ENCODE measurements at regions not wholly inside any gene's neighbourhood (a gene's known extent, or its start where the extent isn't known, plus 50 kb on each side); places are given as distances from the start of the nearest gene placed in this dataset.
"Not testable (repeated sequence)": the region's sequence is repeated elsewhere in the genome, so short reads cannot be mapped to it uniquely, and the experiment has no call there.

- TF ChIP-seq, protein P1, sequence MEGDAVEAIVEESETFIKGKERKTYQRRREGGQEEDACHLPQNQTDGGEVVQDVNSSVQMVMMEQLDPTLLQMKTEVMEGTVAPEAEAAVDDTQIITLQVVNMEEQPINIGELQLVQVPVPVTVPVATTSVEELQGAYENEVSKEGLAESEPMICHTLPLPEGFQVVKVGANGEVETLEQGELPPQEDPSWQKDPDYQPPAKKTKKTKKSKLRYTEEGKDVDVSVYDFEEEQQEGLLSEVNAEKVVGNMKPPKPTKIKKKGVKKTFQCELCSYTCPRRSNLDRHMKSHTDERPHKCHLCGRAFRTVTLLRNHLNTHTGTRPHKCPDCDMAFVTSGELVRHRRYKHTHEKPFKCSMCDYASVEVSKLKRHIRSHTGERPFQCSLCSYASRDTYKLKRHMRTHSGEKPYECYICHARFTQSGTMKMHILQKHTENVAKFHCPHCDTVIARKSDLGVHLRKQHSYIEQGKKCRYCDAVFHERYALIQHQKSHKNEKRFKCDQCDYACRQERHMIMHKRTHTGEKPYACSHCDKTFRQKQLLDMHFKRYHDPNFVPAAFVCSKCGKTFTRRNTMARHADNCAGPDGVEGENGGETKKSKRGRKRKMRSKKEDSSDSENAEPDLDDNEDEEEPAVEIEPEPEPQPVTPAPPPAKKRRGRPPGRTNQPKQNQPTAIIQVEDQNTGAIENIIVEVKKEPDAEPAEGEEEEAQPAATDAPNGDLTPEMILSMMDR (IDR thresholded peaks at IDR 0.05; ENCODE audit: low read length) = not testable (repeated sequence)
- TF ChIP-seq EZH2 (optimal IDR thresholded peaks at IDR 0.05; ENCODE audit: low read depth, low read length) = not testable (repeated sequence)
Measured at GRCh38 chrX:131430465-131430864, 113.4 kb upstream of the OR13H1 start.

All from MM.1S (cell line).